ENCODE measurements at regions not wholly inside any gene's neighbourhood (a gene's known extent, or its start where the extent isn't known, plus 50 kb on each side); places are given as distances from the start of the nearest gene placed in this dataset.

DNA sequence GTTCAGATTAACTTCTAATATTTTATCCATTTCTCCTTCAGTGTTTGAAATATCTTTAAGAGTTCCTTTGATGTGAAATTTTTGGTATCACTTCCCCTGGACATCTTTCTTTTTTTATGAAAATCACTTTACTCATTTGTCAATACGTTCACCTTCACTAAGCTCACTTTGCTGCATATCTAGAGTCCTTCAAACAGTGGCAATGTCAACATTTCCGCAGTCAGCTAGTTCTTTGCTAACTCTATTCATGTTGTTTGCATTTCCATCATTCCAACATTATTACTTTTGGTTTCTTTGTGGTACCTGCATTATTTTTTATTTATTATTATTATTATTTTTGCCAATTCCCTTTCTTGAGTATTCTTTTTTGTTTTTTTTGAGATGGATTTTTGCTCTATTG is 203.0 kb downstream of the GPAT3 start:
- in situ Hi-C loops (cut with HindIII; ENCODE audit: low pct_unique_long_range_greater_than_20kb, low sequenced_read_pairs): no loop called here
- DNase-seq (ENCODE audit: low read depth, low spot score): no peak
- ChIA-PET CTCF (no interaction called here), POLR2A (no interaction called here)
- ATAC-seq: no peak
- TF ChIP-seq REST (IDR thresholded peaks at IDR 0.05; ENCODE audit: insufficient read depth in 1 of 2, low read depth in 2 of 2, low read length in 1 of 2) (no peak), SIN3A (IDR thresholded peaks at IDR 0.05; ENCODE audit: borderline replicate concordance, insufficient read depth, low read depth, low read length) (no peak)
- H3K4me3 ChIP-seq (ENCODE audit: low read depth in 2 of 2, low read length in 2 of 2): no peak overlapping the region
- no peak overlapping the region for H3K27ac ChIP-seq (ENCODE audit: low read length)
- no peaks in the 10 kb centered on the region for H3K4me1 ChIP-seq (ENCODE audit: control insufficient read depth, insufficient read depth, low read length)
- intact Hi-C loops (cut with micrococcal nuclease; ENCODE audit: unreplicated experiment): no loop called here
- no peaks in the 10 kb centered on the region for H3K9me3 ChIP-seq (ENCODE audit: control insufficient read depth, insufficient read depth, low read depth, low read length)
- H3K36me3 ChIP-seq (ENCODE audit: control insufficient read depth, insufficient read depth, low read length): no peaks in the 10 kb centered on the region
- no TSS peak for BruUV-seq (replicated peaks)
- H3K27me3 ChIP-seq (ENCODE audit: control insufficient read depth, insufficient read depth, low read length): peaks cover 5% of the 10 kb centered on the region

GRCh38 chr4:83734576-83734975 is 198.7 kb downstream of the GPAT3 start:
- H3K27me3 ChIP-seq (ENCODE audit: control insufficient read depth, insufficient read depth, low read length): no peaks in the 10 kb centered on the region; the same call in 1 of the 2 replicates
- no peaks in the 10 kb centered on the region for H3K9me3 ChIP-seq (ENCODE audit: control insufficient read depth, insufficient read depth, low read depth, low read length)
- intact Hi-C loops (cut with micrococcal nuclease; ENCODE audit: unreplicated experiment) (no loop called here), in situ Hi-C loops (cut with HindIII; ENCODE audit: low pct_unique_long_range_greater_than_20kb, low sequenced_read_pairs) (no loop called here)
- CTCF ChIA-PET: no interaction called here
- BruUV-seq (replicated peaks): no TSS peak
- no peak overlapping the region for H3K4me3 ChIP-seq (ENCODE audit: low read depth in 2 of 2, low read length in 2 of 2)
- ATAC-seq (no peak), DNase-seq (ENCODE audit: low read depth, low spot score) (no peak)
- TF ChIP-seq REST (IDR thresholded peaks at IDR 0.05; ENCODE audit: insufficient read depth in 1 of 2, low read depth in 2 of 2, low read length in 1 of 2) (no peak), SIN3A (IDR thresholded peaks at IDR 0.05; ENCODE audit: borderline replicate concordance, insufficient read depth, low read depth, low read length) (no peak), TCF7L2 (IDR thresholded peaks at IDR 0.05; ENCODE audit: low read depth, low read length) (no peak), POLR2AphosphoS5 (IDR thresholded peaks at IDR 0.05; ENCODE audit: low read depth, low read length) (no peak), CTCF (IDR thresholded peaks at IDR 0.05) (no peak)
- POLR2A ChIA-PET: no interaction called here
- no peaks in the 10 kb centered on the region for H3K36me3 ChIP-seq (ENCODE audit: control insufficient read depth, insufficient read depth, low read length)
- no peaks in the 10 kb centered on the region for H3K4me1 ChIP-seq (ENCODE audit: control insufficient read depth, insufficient read depth, low read length)
- no peak overlapping the region for H3K27ac ChIP-seq (ENCODE audit: low read length)
